ENCODE measurements at regions not wholly inside any gene's neighbourhood (a gene's known extent, or its start where the extent isn't known, plus 50 kb on each side); places are given as distances from the start of the nearest gene placed in this dataset.

- no peak for DNase-seq (ENCODE audit: low read depth, low spot score)
Measured at GRCh38 chr4:185924458-185925044, 112.6 kb upstream of the SORBS2 start.

GRCh38 chr4:185925910-185926360 is 113.9 kb upstream of the SORBS2 start:
- peak; percentile 58 for DNase-seq (ENCODE audit: low read depth, low spot score)

- no peak for DNase-seq (ENCODE audit: low read depth, low spot score)
Measured at GRCh38 chr4:185931375-185931774, 119.4 kb upstream of the SORBS2 start.

- DNase-seq (ENCODE audit: low read depth, low spot score), result no peak
Measured at GRCh38 chr4:185931986-185932385, 120.0 kb upstream of the SORBS2 start.

- no peak for DNase-seq (ENCODE audit: low read depth, low spot score)
Measured at GRCh38 chr4:185932491-185932890, 120.5 kb upstream of the SORBS2 start.

- DNase-seq (ENCODE audit: low read depth, low spot score), result no peak
Measured at GRCh38 chr4:185933078-185933581, 121.1 kb upstream of the SORBS2 start.

GRCh38 chr4:185936650-185937376 is 124.8 kb upstream of the SORBS2 start:
- no peak for DNase-seq (ENCODE audit: low read depth, low spot score)

GRCh38 chr4:185938654-185939053 is 126.7 kb upstream of the SORBS2 start:
- no peak for DNase-seq (ENCODE audit: low read depth, low spot score)

- no peak for DNase-seq (ENCODE audit: low read depth, low spot score)
Measured at GRCh38 chr4:185941461-185941860, 127.5 kb upstream of the TLR3 start.

GRCh38 chr4:185945252-185945651 is 123.7 kb upstream of the TLR3 start:
- DNase-seq (ENCODE audit: low read depth, low spot score), result no peak

- DNase-seq (ENCODE audit: low read depth, low spot score), result no peak
Measured at GRCh38 chr4:185945906-185946305, 123.0 kb upstream of the TLR3 start.

- no peak for DNase-seq (ENCODE audit: low read depth, low spot score)
Measured at GRCh38 chr4:185950891-185951290, 118.1 kb upstream of the TLR3 start.

- DNase-seq (ENCODE audit: low read depth, low spot score), result no peak
Measured at GRCh38 chr4:185955151-185955770, 113.7 kb upstream of the TLR3 start.

GRCh38 chr4:185955826-185956543 is 113.0 kb upstream of the TLR3 start:
- DNase-seq (ENCODE audit: low read depth, low spot score), result peak; percentile 88

- DNase-seq (ENCODE audit: low read depth, low spot score), result no peak
Measured at GRCh38 chr4:185956544-185956940, 112.4 kb upstream of the TLR3 start.

- no peak for DNase-seq (ENCODE audit: low read depth, low spot score)
Measured at GRCh38 chr4:185958094-185958747, 110.7 kb upstream of the TLR3 start.

GRCh38 chr4:185965426-185966384 is 103.3 kb upstream of the TLR3 start:
- DNase-seq (ENCODE audit: low read depth, low spot score), result peak; percentile 36

GRCh38 chr4:185966549-185966948 is 102.4 kb upstream of the TLR3 start:
- DNase-seq (ENCODE audit: low read depth, low spot score), result no peak

GRCh38 chr4:185966997-185967775 is 101.8 kb upstream of the TLR3 start:
- no peak for DNase-seq (ENCODE audit: low read depth, low spot score)

GRCh38 chr4:185969657-185970056 is 99.3 kb upstream of the TLR3 start:
- DNase-seq (ENCODE audit: low read depth, low spot score), result no peak
